Activated naive CD4-positive, alpha-beta T cell (primary cell): ENCODE measurements at regions not wholly inside any gene's neighbourhood (a gene's known extent, or its start where the extent isn't known, plus 50 kb on each side); places are given as distances from the start of the nearest gene placed in this dataset.

ENCODE experiments used
- DNase-seq, 4 experiments: peaks; one replicate each; lab custom pipeline; 2025; lab: John Stamatoyannopoulos, UW

- DNase-seq = no peak
Observed at GRCh38 chr4:19327364-19327763, 924.3 kb upstream of the SLIT2 start.

GRCh38 chr4:19324184-19324583 is 927.5 kb upstream of the SLIT2 start:
- DNase-seq = no peak

GRCh38 chr4:19319607-19320006 is 932.1 kb upstream of the SLIT2 start:
- DNase-seq = no peak

GRCh38 chr4:19317377-19317776 is 934.3 kb upstream of the SLIT2 start:
- DNase-seq = no peak

- no peak for DNase-seq
Observed at GRCh38 chr4:19314116-19314515, 937.6 kb upstream of the SLIT2 start.

- DNase-seq = no peak
Observed at GRCh38 chr4:19309378-19309777, 942.3 kb upstream of the SLIT2 start.

- DNase-seq = no peak
Observed at GRCh38 chr4:19304028-19304427, 947.7 kb upstream of the SLIT2 start.

GRCh38 chr4:19301527-19301926 is 950.2 kb upstream of the SLIT2 start:
- DNase-seq = no peak

- no peak for DNase-seq
Observed at GRCh38 chr4:19300213-19300612, 951.5 kb upstream of the SLIT2 start.

GRCh38 chr4:19298998-19299397 is 952.7 kb upstream of the SLIT2 start:
- DNase-seq = no peak

GRCh38 chr4:19293781-19294180 is 957.9 kb upstream of the SLIT2 start:
- no peak for DNase-seq

GRCh38 chr4:19293080-19293479 is 958.6 kb upstream of the SLIT2 start:
- no peak for DNase-seq

GRCh38 chr4:19286924-19287323 is 964.8 kb upstream of the SLIT2 start:
- no peak for DNase-seq

GRCh38 chr4:19285146-19285545 is 966.6 kb upstream of the SLIT2 start:
- DNase-seq = no peak

- no peak for DNase-seq
Observed at GRCh38 chr4:19278665-19279064, 973.0 kb upstream of the SLIT2 start.

GRCh38 chr4:19266566-19266965 is 985.1 kb upstream of the SLIT2 start:
- no peak for DNase-seq

- DNase-seq = no peak
Observed at GRCh38 chr4:19262467-19262866, 989.2 kb upstream of the SLIT2 start.

GRCh38 chr4:19260346-19260745 is 991.4 kb upstream of the SLIT2 start:
- no peak for DNase-seq

- DNase-seq = no peak
Observed at GRCh38 chr4:19259920-19260319, 991.8 kb upstream of the SLIT2 start.

GRCh38 chr4:19256823-19257222 is 994.9 kb upstream of the SLIT2 start:
- DNase-seq = no peak

GRCh38 chr4:19254486-19254885 is 997.2 kb upstream of the SLIT2 start:
- DNase-seq = no peak

GRCh38 chr4:19248023-19248422 is 1003.7 kb upstream of the SLIT2 start:
- DNase-seq = no peak

GRCh38 chr4:19241895-19242294 is 1009.8 kb upstream of the SLIT2 start:
- no peak for DNase-seq

GRCh38 chr4:19239565-19239964 is 1012.1 kb upstream of the SLIT2 start:
- no peak for DNase-seq

GRCh38 chr4:19236473-19236872 is 1015.2 kb upstream of the SLIT2 start:
- no peak for DNase-seq
